GM12891 (cell line): ENCODE measurements at regions not wholly inside any gene's neighbourhood (a gene's known extent, or its start where the extent isn't known, plus 50 kb on each side); places are given as distances from the start of the nearest gene placed in this dataset.

Experiments used
- PAX5 ChIP-seq: IDR thresholded peaks from 2 replicates; pipeline ENCODE4 v1.6.1; 2011; ENCODE audit warnings: low read length, moderate library complexity, mild to moderate bottlenecking; ENCODE audit not compliant: insufficient read depth, severe bottlenecking
- POLR2A ChIP-seq: IDR thresholded peaks from 2 replicates; pipeline ENCODE4 v1.6.1; 2011; ENCODE audit warnings: low read depth, low read length, control low read depth
- POLR2AphosphoS5 ChIP-seq: IDR thresholded peaks from 2 replicates; pipeline ENCODE4 v1.6.1; 2011; ENCODE audit warnings: low read depth, low read length, control low read depth
- POU2F2 ChIP-seq: IDR thresholded peaks from 2 replicates; pipeline ENCODE4 v1.6.1; 2011; ENCODE audit warnings: low read depth, mild to moderate bottlenecking, control low read depth, low read length, moderate library complexity
- SPI1 ChIP-seq: IDR thresholded peaks from 2 replicates; pipeline ENCODE4 v1.6.1; 2011; ENCODE audit warnings: low read depth, low read length, control low read depth
- TAF1 ChIP-seq: IDR thresholded peaks from 2 replicates; pipeline ENCODE4 v1.6.1; 2011; ENCODE audit warnings: low read depth, low read length, control low read depth

- TF ChIP-seq POLR2AphosphoS5 (no peak), TAF1 (no peak), POLR2A (no peak), SPI1 (no peak), POU2F2 (no peak), PAX5 (no peak)
Measured at GRCh38 chr6:104305206-104305605, 554.5 kb downstream of the HACE1 start.
